IMR-90 (cell line): ENCODE measurements at regions not wholly inside any gene's neighbourhood (a gene's known extent, or its start where the extent isn't known, plus 50 kb on each side); places are given as distances from the start of the nearest gene placed in this dataset.

Experiments
- ATAC-seq: fragments of 200-7000 bp; cut with Tn5 transposase; 2 replicates; pipeline ENCODE4 v1.9.1; 2020; ENCODE audit warnings: low read depth, mild to moderate bottlenecking, moderate library complexity
- BruUV-seq: library from RNA; stranded (reverse); fragments of 400-500 nt; replicated peaks from 2 replicates; lab custom pipeline; 2021; lab: Mats Ljungman, UMichigan
- CTCF ChIA-PET: fragments of 300-600 bp; formaldehyde crosslinking; extraction: SDS; loops from one replicate; lab custom pipeline; 2021; ENCODE audit warnings: antibody characterized with exemption; lab: Yijun Ruan, JAX
- POLR2A ChIA-PET: fragments of 300-600 bp; sonication (Branson Sonifier 250); formaldehyde crosslinking; loops from one replicate; lab custom pipeline; 2022; ENCODE audit warnings: antibody characterized with exemption; ENCODE audit not compliant: unreplicated experiment; lab: Charles Lee
- DNase-seq: peaks from one replicate; pipeline ENCODE4 v3.0.0; 2013
- H2AFZ ChIP-seq: replicated peaks from 2 replicates; pipeline ENCODE3; 2013; ENCODE audit warnings: low read length, mild to moderate bottlenecking; ENCODE audit not compliant: poor library complexity
- H2AK5ac ChIP-seq: 2 replicates; pipeline ENCODE4 v1.6.1; 2013; ENCODE audit warnings: low read depth, low read length, inconsistent platforms
- H2AK9ac ChIP-seq: replicated peaks from 2 replicates; pipeline ENCODE3; 2013; ENCODE audit warnings: mild to moderate bottlenecking, low read depth, low read length, moderate library complexity; ENCODE audit not compliant: poor library complexity
- H2BK120ac ChIP-seq: 2 replicates; pipeline ENCODE4 v1.6.1; 2013; ENCODE audit warnings: low read depth, low read length, inconsistent platforms
- H2BK15ac ChIP-seq: 3 replicates; pipeline ENCODE4 v1.6.1; 2013; ENCODE audit warnings: low read depth, low read length, inconsistent platforms
- H2BK20ac ChIP-seq: 2 replicates; pipeline ENCODE4 v1.6.1; 2013; ENCODE audit warnings: low read depth, mild to moderate bottlenecking, inconsistent platforms, low read length, moderate library complexity
- H2BK5ac ChIP-seq: 2 replicates; pipeline ENCODE4 v1.6.1; 2013; ENCODE audit warnings: mild to moderate bottlenecking, low read depth, low read length, inconsistent platforms; ENCODE audit not compliant: poor library complexity, severe bottlenecking
- H3K14ac ChIP-seq: replicated peaks from 2 replicates; pipeline ENCODE4 v1.6.1; 2013; ENCODE audit warnings: low read depth, low read length, inconsistent platforms
- H3K18ac ChIP-seq: 2 replicates; pipeline ENCODE4 v1.6.1; 2013; ENCODE audit warnings: low read depth, low read length, control low read depth
- H3K23ac ChIP-seq: 2 replicates; pipeline ENCODE4 v1.6.1; 2013; ENCODE audit warnings: low read depth, low read length, inconsistent platforms
- H3K27ac ChIP-seq: 2 replicates; pipeline ENCODE4 v1.5.1; 2013; ENCODE audit warnings: mild to moderate bottlenecking, control low read depth, low read length; ENCODE audit not compliant: insufficient read depth
- H3K27me3 ChIP-seq: 2 replicates; pipeline ENCODE4 v1.6.1; 2013; ENCODE audit warnings: low read length; ENCODE audit not compliant: control insufficient read depth, insufficient read depth
- H3K36me3 ChIP-seq: 2 replicates; pipeline ENCODE4 v1.6.1; 2013; ENCODE audit warnings: low read length, mixed read lengths; ENCODE audit not compliant: control insufficient read depth, insufficient read depth
- H3K4ac ChIP-seq: 2 replicates; pipeline ENCODE4 v1.6.1; 2013; ENCODE audit warnings: low read depth, low read length, inconsistent platforms
- H3K4me1 ChIP-seq: 2 replicates; pipeline ENCODE4 v1.6.1; 2013; ENCODE audit warnings: low read length, mixed read lengths; ENCODE audit not compliant: control insufficient read depth, insufficient read depth
- H3K4me2 ChIP-seq: 2 replicates; pipeline ENCODE4 v1.6.1; 2013; ENCODE audit warnings: low read depth, mild to moderate bottlenecking, control low read depth, low read length, moderate library complexity
- H3K4me3 ChIP-seq: 2 replicates; pipeline ENCODE4 v1.5.1; 2013; ENCODE audit warnings: low read depth, mild to moderate bottlenecking, control low read depth, low read length, moderate library complexity; ENCODE audit not compliant: insufficient read depth
- H3K56ac ChIP-seq: 2 replicates; pipeline ENCODE4 v1.6.1; 2013; ENCODE audit warnings: low read length, inconsistent platforms; ENCODE audit not compliant: insufficient read depth; ENCODE audit errors: extremely low read depth
- H3K79me1 ChIP-seq, 2 experiments: 2 replicates each; pipeline ENCODE4 v1.6.1; 2013; ENCODE audit warnings: low read length in 2 of 2, inconsistent platforms in 1 of 2, low read depth in 1 of 2
- H3K9ac ChIP-seq: 2 replicates; pipeline ENCODE4 v1.6.1; 2013; ENCODE audit warnings: low read depth, low read length, control low read depth
- H3K9me1 ChIP-seq: 2 replicates; pipeline ENCODE4 v1.6.1; 2013; ENCODE audit warnings: low read length, inconsistent platforms; ENCODE audit not compliant: insufficient read depth
- H3K9me3 ChIP-seq: 2 replicates; pipeline ENCODE4 v1.6.1; 2013; ENCODE audit warnings: low read length; ENCODE audit not compliant: control insufficient read depth, insufficient read depth
- H4K20me1 ChIP-seq: 2 replicates; pipeline ENCODE4 v1.6.1; 2013; ENCODE audit warnings: low read length, inconsistent platforms; ENCODE audit not compliant: insufficient read depth
- H4K5ac ChIP-seq: 2 replicates; pipeline ENCODE4 v1.6.1; 2013; ENCODE audit warnings: mild to moderate bottlenecking, low read depth, low read length, control low read depth
- H4K8ac ChIP-seq, 2 experiments: 2 replicates each; pipeline ENCODE4 v1.6.1; 2013; ENCODE audit warnings: low read depth in 2 of 2, low read length in 2 of 2, control low read depth in 1 of 2, inconsistent platforms in 1 of 2
- H4K91ac ChIP-seq: 2 replicates; pipeline ENCODE4 v1.6.1; 2013; ENCODE audit warnings: low read depth, low read length, inconsistent platforms; ENCODE audit not compliant: insufficient read depth
- BHLHE40 ChIP-seq: fragments of 150-350 bp; IDR thresholded peaks from 2 replicates; pipeline ENCODE4 v1.6.1; 2016; ENCODE audit warnings: mild to moderate bottlenecking, low read depth, low read length
- CEBPB ChIP-seq: IDR thresholded peaks from 2 replicates; pipeline ENCODE4 v1.6.1; 2012; ENCODE audit warnings: low read depth, low read length, improper control_type of control experiment
- CHD1 ChIP-seq: IDR thresholded peaks from 2 replicates; pipeline ENCODE4 v1.6.1; 2012; ENCODE audit warnings: low read depth, low read length, improper control_type of control experiment
- CTCF ChIP-seq: conservative IDR thresholded peaks from 2 replicates; pipeline ENCODE4 v1.5.1; 2012; ENCODE audit warnings: mild to moderate bottlenecking, low read depth, low read length, improper control_type of control experiment
- ELK1 ChIP-seq: fragments of 150-350 bp; IDR thresholded peaks from 2 replicates; pipeline ENCODE4 v1.6.1; 2016; ENCODE audit warnings: low read depth, mild to moderate bottlenecking, low read length, moderate library complexity, borderline replicate concordance
- FOS ChIP-seq: fragments of 150-350 bp; IDR thresholded peaks from 2 replicates; pipeline ENCODE4 v1.6.1; 2016; ENCODE audit warnings: low read depth, low read length
- MAFK ChIP-seq: IDR thresholded peaks from 2 replicates; pipeline ENCODE4 v1.6.1; 2012; ENCODE audit warnings: low read depth, low read length, improper control_type of control experiment
- MAZ ChIP-seq: IDR thresholded peaks from 2 replicates; pipeline ENCODE4 v1.6.1; 2012; ENCODE audit warnings: low read depth, mild to moderate bottlenecking, low read length, improper control_type of control experiment, moderate library complexity, borderline replicate concordance
- MXI1 ChIP-seq: IDR thresholded peaks from 2 replicates; pipeline ENCODE4 v1.6.1; 2012; ENCODE audit warnings: low read depth, mild to moderate bottlenecking, low read length, moderate library complexity, borderline replicate concordance
- NFE2L2 ChIP-seq: fragments of 150-350 bp; IDR thresholded peaks from 2 replicates; pipeline ENCODE4 v1.6.1; 2016; ENCODE audit warnings: low read depth, mild to moderate bottlenecking, low read length
- POLR2A ChIP-seq: IDR thresholded peaks from 2 replicates; pipeline ENCODE4 v1.6.1; 2012; ENCODE audit warnings: mild to moderate bottlenecking, low read depth, low read length
- RAD21 ChIP-seq: IDR thresholded peaks from 2 replicates; pipeline ENCODE4 v1.6.1; 2012; ENCODE audit warnings: low read length, improper control_type of control experiment
- RCOR1 ChIP-seq: IDR thresholded peaks from 2 replicates; pipeline ENCODE4 v1.6.1; 2012; ENCODE audit warnings: mild to moderate bottlenecking, low read length, improper control_type of control experiment; ENCODE audit not compliant: insufficient replicate concordance
- RFX5 ChIP-seq: IDR thresholded peaks from 2 replicates; pipeline ENCODE4 v1.8.0; 2012; ENCODE audit warnings: low read depth, mild to moderate bottlenecking, low read length, moderate library complexity
- SMC3 ChIP-seq: fragments of 150-350 bp; IDR thresholded peaks from 2 replicates; pipeline ENCODE4 v1.6.1; 2016; ENCODE audit warnings: low read depth, mild to moderate bottlenecking, antibody characterized with exemption, low read length, moderate library complexity
- USF2 ChIP-seq: fragments of 150-350 bp; IDR thresholded peaks from 2 replicates; pipeline ENCODE4 v1.6.1; 2017; ENCODE audit warnings: mild to moderate bottlenecking, antibody characterized with exemption, low read length, low read depth
- WGBS, 2 experiments: methylation state at CpG; one replicate each; pipeline versions ENCODE4 v1.1.5 to v1.1.7; 2013; ENCODE audit warnings: missing lambda C conversion rate in 2 of 2; ENCODE audit not compliant: insufficient read length in 1 of 2; ENCODE audit errors: extremely low coverage in 2 of 2; 5-methylcytosine and 5-hydroxymethylcytosine counted together
- dilution Hi-C: fragments of 300-500 bp; cut with HindIII; formaldehyde crosslinking; loops from one replicate; pipeline ENCODE4 v1.14.3; 2018; ENCODE audit warnings: low sequenced_read_pairs; ENCODE audit not compliant: unreplicated experiment
- in situ Hi-C: fragments of 300-500 bp; cut with MboI; formaldehyde crosslinking; loops from 3 replicates; pipeline ENCODE4 v1.14.3; 2019; ENCODE audit warnings: low sequenced_read_pairs, inconsistent platforms, mixed read lengths
- intact Hi-C: fragments of 100-400 bp; cut with micrococcal nuclease; formaldehyde crosslinking; loops from 2 replicates; pipeline ENCODE4 v1.10.0; 2022

- H3K79me1 ChIP-seq: no peaks in the 10 kb centered on the region
- no peaks in the 10 kb centered on the region for H3K27me3 ChIP-seq
- no peak for ATAC-seq
- no peak for DNase-seq
- H2BK20ac ChIP-seq: no peak overlapping the region
- no peak overlapping the region for H3K4ac ChIP-seq
- H4K5ac ChIP-seq: no peak overlapping the region
- no peaks in the 10 kb centered on the region for H3K4me1 ChIP-seq
- no peaks in the 10 kb centered on the region for H3K9me1 ChIP-seq
- no peak overlapping the region for H3K14ac ChIP-seq
- no peak overlapping the region for H2BK15ac ChIP-seq
- H3K27ac ChIP-seq: no peak overlapping the region
- CTCF ChIA-PET: no interaction called here
- no peak overlapping the region for H2BK5ac ChIP-seq
- no peak overlapping the region for H4K91ac ChIP-seq
- H3K9ac ChIP-seq: no peak overlapping the region
- POLR2A ChIA-PET: no interaction called here
- no peak overlapping the region for H3K4me2 ChIP-seq
- no peak overlapping the region for H3K18ac ChIP-seq
- no CpG with 5 or more reads among the region's 32 CpGs for WGBS, 2 experiments
- no peak overlapping the region for H3K4me3 ChIP-seq
- dilution Hi-C loops: no loop called here
- no peak for TF ChIP-seq USF2
- TF ChIP-seq SMC3: no peak
- TF ChIP-seq MXI1: no peak
- TF ChIP-seq RFX5: no peak
- no peak for TF ChIP-seq POLR2A
- TF ChIP-seq RCOR1: no peak
- TF ChIP-seq CHD1: no peak
- TF ChIP-seq BHLHE40: no peak
- TF ChIP-seq NFE2L2: no peak
- TF ChIP-seq ELK1: no peak
- TF ChIP-seq FOS: no peak
- TF ChIP-seq CEBPB: no peak
- TF ChIP-seq CTCF: no peak
- TF ChIP-seq MAZ: no peak
- TF ChIP-seq RAD21: no peak
- TF ChIP-seq MAFK: no peak
- intact Hi-C loops: no loop called here
- H3K56ac ChIP-seq: no peak overlapping the region
- BruUV-seq: no TSS peak
- H3K36me3 ChIP-seq: no peaks in the 10 kb centered on the region
- H3K23ac ChIP-seq: no peak overlapping the region
- no peak overlapping the region for H4K8ac ChIP-seq
- 0 out of 2 replicates have a peak, but pooled peaks cover 2% of the 10 kb centered on the region for H3K9me3 ChIP-seq
- no peak overlapping the region for H2AFZ ChIP-seq
- H2BK120ac ChIP-seq: no peak overlapping the region
- in situ Hi-C loops: no loop called here
- no peak overlapping the region for H2AK5ac ChIP-seq
- H4K20me1 ChIP-seq: no peaks in the 10 kb centered on the region
- H2AK9ac ChIP-seq: no peak overlapping the region
These were observed 240.9 kb downstream of the TRIM36 start for GRCh38 chr5:114928644-114929462.
